B cell (primary cell): ENCODE measurements at regions not wholly inside any gene's neighbourhood (a gene's known extent, or its start where the extent isn't known, plus 50 kb on each side); places are given as distances from the start of the nearest gene placed in this dataset.

Source experiments
- ATAC-seq: fragments of 200-7000 bp; cut with Tn5 transposase; one replicate; pipeline ENCODE4 v1.10.0; 2021; ENCODE audit warnings: low read depth, mild to moderate bottlenecking, moderate number of reproducible peaks, moderate library complexity
- CTCF ChIA-PET: fragments of 350-600 bp; sonication (Branson Sonifier 250); formaldehyde crosslinking; loops from one replicate; lab custom pipeline; 2021; ENCODE audit warnings: antibody characterized with exemption, inconsistent platforms; lab: Charles Lee
- POLR2A ChIA-PET: fragments of 350-600 bp; sonication (Branson Sonifier 250); formaldehyde crosslinking; loops from one replicate; lab custom pipeline; 2021; ENCODE audit warnings: antibody characterized with exemption; lab: Charles Lee
- DNase-seq: peaks from one replicate; pipeline ENCODE4 v3.0.0; 2013
- H2AFZ ChIP-seq: 2 replicates; pipeline ENCODE4 v1.6.1; 2012; ENCODE audit warnings: mild to moderate bottlenecking, low read depth, low read length; ENCODE audit not compliant: insufficient read depth, poor library complexity, severe bottlenecking
- H3K27ac ChIP-seq, 2 donors: 1 replicate in 1 of 2; 2 replicates in 1 of 2; pipeline ENCODE4 v1.5.1; 2012 to 2013; ENCODE audit warnings: low read length in 2 of 2, mild to moderate bottlenecking in 2 of 2, moderate library complexity in 1 of 2
- H3K27me3 ChIP-seq, 4 experiments: fragments of 200-600 bp in 1 of 4; sonication (generic) in 1 of 4; replicated peaks in 1 of 4; 1 replicate in 2 of 4; 2 replicates in 2 of 4; pipeline versions ENCODE4 v1.6.1 to v1.7.0; 2013 to 2016; ENCODE audit warnings: low read length in 3 of 4, mild to moderate bottlenecking in 2 of 4, mixed read lengths in 1 of 4, moderate library complexity in 1 of 4; ENCODE audit not compliant: insufficient read depth in 4 of 4, control insufficient read depth in 3 of 4; ENCODE audit errors: control extremely low read depth in 1 of 4
- H3K36me3 ChIP-seq, 2 experiments: replicated peaks in 1 of 2; 1 replicate in 1 of 2; 2 replicates in 1 of 2; pipeline versions ENCODE4 v1.6.1 to v1.7.1; 2013; ENCODE audit warnings: low read length in 1 of 2; ENCODE audit not compliant: insufficient read depth in 2 of 2, control insufficient read depth in 1 of 2; ENCODE audit errors: control extremely low read depth in 1 of 2, extremely low read depth in 1 of 2
- H3K4me1 ChIP-seq, 2 donors: fragments of 200-600 bp in 1 of 2; sonication (generic) in 1 of 2; 1 replicate in 1 of 2; 2 replicates in 1 of 2; pipeline versions ENCODE4 v1.5.1 to v1.6.1; 2013 to 2017; ENCODE audit warnings: low read length in 2 of 2; ENCODE audit not compliant: control insufficient read depth in 2 of 2, insufficient read depth in 2 of 2
- H3K4me2 ChIP-seq: replicated peaks from 2 replicates; pipeline ENCODE3; 2012; ENCODE audit warnings: mild to moderate bottlenecking, low read depth, low read length; ENCODE audit not compliant: poor library complexity, severe bottlenecking
- H3K4me3 ChIP-seq, 5 experiments: fragments of 200-600 bp in 1 of 5; sonication (generic) in 1 of 5; 1 replicate in 3 of 5; 2 replicates in 2 of 5; pipeline versions ENCODE4 v1.5.1 to v1.7.0; 2011 to 2016; ENCODE audit warnings: low read length in 4 of 5, mild to moderate bottlenecking in 4 of 5, low read depth in 2 of 5, control low read depth in 1 of 5, moderate library complexity in 1 of 5; ENCODE audit not compliant: insufficient read depth in 1 of 5; ENCODE audit errors: control extremely low read depth in 1 of 5, extremely low read depth in 1 of 5
- H3K79me2 ChIP-seq: fragments of 200-600 bp; sonication (generic); one replicate; pipeline ENCODE4 v1.6.0; 2016; ENCODE audit warnings: low read length; ENCODE audit not compliant: control insufficient read depth, insufficient read depth
- H3K9ac ChIP-seq: fragments of 200-600 bp; sonication (generic); 2 replicates; pipeline ENCODE4 v1.6.1; 2017; ENCODE audit warnings: mild to moderate bottlenecking, low read length, moderate library complexity
- H3K9me3 ChIP-seq, 3 donors: one replicate each; pipeline versions ENCODE4 v1.6.1 to v1.7.1; 2013; ENCODE audit warnings: low read length in 2 of 3; ENCODE audit not compliant: control insufficient read depth in 2 of 3, insufficient read depth in 1 of 3; ENCODE audit errors: control extremely low read depth in 1 of 3
- H4K20me1 ChIP-seq: 2 replicates; pipeline ENCODE4 v1.6.0; 2012; ENCODE audit warnings: mild to moderate bottlenecking, low read length; ENCODE audit not compliant: insufficient read depth, control insufficient read depth, poor library complexity, severe bottlenecking
- H3K27ac Mint-ChIP-seq: one replicate; pipeline ENCODE4 v1.8.0; 2021; ENCODE audit warnings: mixed read lengths
- H3K27me3 Mint-ChIP-seq: one replicate; pipeline ENCODE4 v1.8.0; 2021; ENCODE audit warnings: mixed read lengths
- H3K4me1 Mint-ChIP-seq: one replicate; pipeline ENCODE4 v1.8.0; 2021; ENCODE audit warnings: mixed read lengths
- H3K4me3 Mint-ChIP-seq: one replicate; pipeline ENCODE4 v1.8.0; 2021; ENCODE audit warnings: mixed read lengths
- H3K9me3 Mint-ChIP-seq: one replicate; pipeline ENCODE4 v1.8.0; 2022; ENCODE audit warnings: mixed read lengths; ENCODE audit not compliant: insufficient read depth
- EZH2 ChIP-seq: IDR thresholded peaks from 2 replicates; pipeline ENCODE4 v1.6.1; 2012; ENCODE audit warnings: borderline replicate concordance, low read depth, mild to moderate bottlenecking, moderate library complexity, low read length; ENCODE audit not compliant: insufficient read depth, poor library complexity, severe bottlenecking
- WGBS: methylation state at CpG from one replicate; pipeline ENCODE4 v1.1.5; 2013; ENCODE audit warnings: missing lambda C conversion rate; ENCODE audit not compliant: insufficient coverage; 5-methylcytosine and 5-hydroxymethylcytosine counted together
- intact Hi-C: fragments of 100-400 bp; cut with micrococcal nuclease; formaldehyde crosslinking; loops from one replicate; pipeline ENCODE4 v1.10.0; 2022
- TF ChIP-seq, protein P1 (sequence below): fragments of 200-600 bp; IDR thresholded peaks from one replicate; pipeline ENCODE4 v1.8.0; 2022; ENCODE audit warnings: antibody characterized with exemption, mild to moderate bottlenecking

DNA sequence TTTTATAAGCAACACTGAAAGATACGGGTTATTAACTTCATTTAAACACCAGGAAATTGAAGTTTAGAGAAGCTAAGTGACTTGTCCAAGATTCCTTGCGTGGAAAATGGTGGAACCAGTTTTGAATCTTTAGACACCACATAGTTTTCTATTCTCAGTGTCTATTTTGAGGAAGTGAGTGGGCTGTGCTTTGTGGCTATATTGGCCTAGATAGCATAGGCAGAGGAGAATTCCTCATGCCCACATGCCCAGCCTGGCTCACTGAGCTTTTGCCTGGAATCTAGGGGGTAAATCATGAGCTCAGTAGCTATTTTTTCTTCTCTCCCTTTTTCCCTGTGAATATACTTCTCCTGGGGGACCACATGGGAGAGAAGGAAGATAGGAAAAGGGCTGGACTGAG, 431.3 kb downstream of the HS3ST3B1 start:
- DNase-seq (no peak), ATAC-seq (no peak)
- H3K4me3 ChIP-seq: no peak overlapping the region
- H4K20me1 ChIP-seq: no peaks in the 10 kb centered on the region
- no peak overlapping the region for H3K27ac Mint-ChIP-seq
- H3K27ac ChIP-seq: no peak overlapping the region
- H3K4me2 ChIP-seq: no peak overlapping the region
- CTCF ChIA-PET: no interaction called here
- no peak overlapping the region for H3K9ac ChIP-seq
- H3K27me3 ChIP-seq: no peaks in the 10 kb centered on the region
- TF ChIP-seq, protein P1, sequence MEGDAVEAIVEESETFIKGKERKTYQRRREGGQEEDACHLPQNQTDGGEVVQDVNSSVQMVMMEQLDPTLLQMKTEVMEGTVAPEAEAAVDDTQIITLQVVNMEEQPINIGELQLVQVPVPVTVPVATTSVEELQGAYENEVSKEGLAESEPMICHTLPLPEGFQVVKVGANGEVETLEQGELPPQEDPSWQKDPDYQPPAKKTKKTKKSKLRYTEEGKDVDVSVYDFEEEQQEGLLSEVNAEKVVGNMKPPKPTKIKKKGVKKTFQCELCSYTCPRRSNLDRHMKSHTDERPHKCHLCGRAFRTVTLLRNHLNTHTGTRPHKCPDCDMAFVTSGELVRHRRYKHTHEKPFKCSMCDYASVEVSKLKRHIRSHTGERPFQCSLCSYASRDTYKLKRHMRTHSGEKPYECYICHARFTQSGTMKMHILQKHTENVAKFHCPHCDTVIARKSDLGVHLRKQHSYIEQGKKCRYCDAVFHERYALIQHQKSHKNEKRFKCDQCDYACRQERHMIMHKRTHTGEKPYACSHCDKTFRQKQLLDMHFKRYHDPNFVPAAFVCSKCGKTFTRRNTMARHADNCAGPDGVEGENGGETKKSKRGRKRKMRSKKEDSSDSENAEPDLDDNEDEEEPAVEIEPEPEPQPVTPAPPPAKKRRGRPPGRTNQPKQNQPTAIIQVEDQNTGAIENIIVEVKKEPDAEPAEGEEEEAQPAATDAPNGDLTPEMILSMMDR: no peak
- TF ChIP-seq EZH2: no peak
- intact Hi-C loops: no loop called here
- no peaks in the 10 kb centered on the region for H3K79me2 ChIP-seq
- no peaks in the 10 kb centered on the region for H3K4me1 ChIP-seq
- no peaks in the 10 kb centered on the region for H3K9me3 ChIP-seq
- no peak overlapping the region for H3K4me3 Mint-ChIP-seq
- H3K4me1 Mint-ChIP-seq: no peaks in the 10 kb centered on the region
- no peaks in the 10 kb centered on the region for H3K36me3 ChIP-seq
- peaks cover 3% of the 10 kb centered on the region for H3K9me3 Mint-ChIP-seq
- POLR2A ChIA-PET: no interaction called here
- no CpG with 5 or more reads among the region's 2 CpGs for WGBS
- H2AFZ ChIP-seq: no peak overlapping the region
- H3K27me3 Mint-ChIP-seq: peaks cover 8% of the 10 kb centered on the region

DNA sequence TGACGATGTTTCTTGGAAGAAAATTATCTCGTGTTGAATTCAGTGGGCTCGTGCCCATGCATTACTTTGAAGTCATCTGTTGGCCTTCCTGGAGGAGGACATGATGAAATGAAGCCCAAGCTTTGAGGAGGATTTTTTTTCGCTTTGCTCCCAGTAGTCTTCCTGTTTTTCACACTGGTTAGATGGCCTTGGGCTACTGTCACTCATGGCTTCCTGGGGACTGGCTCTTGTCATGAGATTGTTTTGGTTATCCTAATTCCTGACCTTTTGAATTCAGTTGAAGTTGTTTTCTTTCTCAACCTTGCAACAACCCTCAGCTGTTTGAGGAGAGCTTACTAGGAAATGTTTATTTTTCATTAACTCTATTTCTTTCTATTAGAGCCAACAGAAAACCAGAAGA, 430.7 kb downstream of the HS3ST3B1 start:
- CTCF ChIA-PET: no interaction called here

More for the DNA sequence above, 430.7 kb downstream of the HS3ST3B1 start:
- Histone ChIP-seq H3K4me2 (no peak overlapping the region), H3K9me3 (no peaks in the 10 kb centered on the region), H4K20me1 (no peaks in the 10 kb centered on the region), H3K4me1 (no peaks in the 10 kb centered on the region), H3K36me3 (no peaks in the 10 kb centered on the region), H2AFZ (no peak overlapping the region), H3K79me2 (no peaks in the 10 kb centered on the region), H3K27me3 (no peaks in the 10 kb centered on the region), H3K9ac (no peak overlapping the region), H3K4me3 (no peak overlapping the region), H3K27ac (no peak overlapping the region)
- H3K4me3 Mint-ChIP-seq: no peak overlapping the region
- WGBS: 93% methylated on average over 4 of the region's 4 CpGs
- H3K27me3 Mint-ChIP-seq: peaks cover 7% of the 10 kb centered on the region
- intact Hi-C loops: no loop called here
- ATAC-seq: no peak
- TF ChIP-seq EZH2: no peak
- TF ChIP-seq, protein P1: no peak
- no peaks in the 10 kb centered on the region for H3K4me1 Mint-ChIP-seq
- DNase-seq: no peak
- peaks cover 3% of the 10 kb centered on the region for H3K9me3 Mint-ChIP-seq
- H3K27ac Mint-ChIP-seq: no peak overlapping the region
- POLR2A ChIA-PET: no interaction called here
